ENCODE measurements at regions not wholly inside any gene's neighbourhood (a gene's known extent, or its start where the extent isn't known, plus 50 kb on each side); places are given as distances from the start of the nearest gene placed in this dataset.

DNA sequence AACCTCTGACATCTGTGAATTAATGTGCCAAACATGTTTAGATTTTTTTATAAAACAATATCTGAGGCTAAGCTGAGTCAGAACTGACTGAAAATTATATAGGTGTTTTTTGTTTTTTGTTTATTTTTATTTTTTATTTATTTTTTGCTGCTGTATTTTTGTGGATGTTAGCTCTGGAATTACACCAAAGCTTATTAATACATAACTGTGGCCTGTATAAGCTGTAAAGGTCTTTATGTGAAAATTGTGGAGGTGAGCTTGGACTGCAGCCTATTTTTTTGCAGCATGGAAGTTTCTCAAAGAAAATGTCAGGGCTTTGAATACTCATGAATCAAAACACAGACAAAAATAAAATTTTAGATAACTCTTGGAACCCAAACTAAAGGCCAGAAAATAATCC lies 199.8 kb downstream of the CHRM3 start:
- Histone ChIP-seq H3K9me2 (ENCODE audit: insufficient read depth) (no peaks in the 10 kb centered on the region), H3K4me2 (no peak overlapping the region), H2AFZ (no peak overlapping the region), H3K4me1 (ENCODE audit: insufficient read depth) (no peaks in the 10 kb centered on the region), H3K27me3 (ENCODE audit: insufficient read depth) (no peaks in the 10 kb centered on the region), H3K27ac (ENCODE audit: low read depth) (no peak overlapping the region), H3K4me3 (no peak overlapping the region), H4K20me1 (replicated peaks; ENCODE audit: insufficient read depth) (no peaks in the 10 kb centered on the region; the same call in 1 of the 2 replicates), H3K36me3 (ENCODE audit: insufficient read depth) (no peaks in the 10 kb centered on the region), H3K79me2 (replicated peaks; ENCODE audit: insufficient read depth) (no peaks in the 10 kb centered on the region), H3F3A (replicated peaks; ENCODE audit: low read depth) (no peaks in the 10 kb centered on the region)
- H3K36me3 Mint-ChIP-seq (ENCODE audit: low read depth), result no peaks in the 10 kb centered on the region
- no peak overlapping the region for H3K27ac Mint-ChIP-seq
- ATAC-seq, result no peak
- peaks cover 4% of the 10 kb centered on the region; the same call in 2 of the 3 replicates for H3K4me1 Mint-ChIP-seq
- H3K4me3 Mint-ChIP-seq, result no peak overlapping the region
- H3K9me3 Mint-ChIP-seq, result no peaks in the 10 kb centered on the region
- DNase-seq (ENCODE audit: low spot score), result no peak
- TF ChIP-seq, protein P1, sequence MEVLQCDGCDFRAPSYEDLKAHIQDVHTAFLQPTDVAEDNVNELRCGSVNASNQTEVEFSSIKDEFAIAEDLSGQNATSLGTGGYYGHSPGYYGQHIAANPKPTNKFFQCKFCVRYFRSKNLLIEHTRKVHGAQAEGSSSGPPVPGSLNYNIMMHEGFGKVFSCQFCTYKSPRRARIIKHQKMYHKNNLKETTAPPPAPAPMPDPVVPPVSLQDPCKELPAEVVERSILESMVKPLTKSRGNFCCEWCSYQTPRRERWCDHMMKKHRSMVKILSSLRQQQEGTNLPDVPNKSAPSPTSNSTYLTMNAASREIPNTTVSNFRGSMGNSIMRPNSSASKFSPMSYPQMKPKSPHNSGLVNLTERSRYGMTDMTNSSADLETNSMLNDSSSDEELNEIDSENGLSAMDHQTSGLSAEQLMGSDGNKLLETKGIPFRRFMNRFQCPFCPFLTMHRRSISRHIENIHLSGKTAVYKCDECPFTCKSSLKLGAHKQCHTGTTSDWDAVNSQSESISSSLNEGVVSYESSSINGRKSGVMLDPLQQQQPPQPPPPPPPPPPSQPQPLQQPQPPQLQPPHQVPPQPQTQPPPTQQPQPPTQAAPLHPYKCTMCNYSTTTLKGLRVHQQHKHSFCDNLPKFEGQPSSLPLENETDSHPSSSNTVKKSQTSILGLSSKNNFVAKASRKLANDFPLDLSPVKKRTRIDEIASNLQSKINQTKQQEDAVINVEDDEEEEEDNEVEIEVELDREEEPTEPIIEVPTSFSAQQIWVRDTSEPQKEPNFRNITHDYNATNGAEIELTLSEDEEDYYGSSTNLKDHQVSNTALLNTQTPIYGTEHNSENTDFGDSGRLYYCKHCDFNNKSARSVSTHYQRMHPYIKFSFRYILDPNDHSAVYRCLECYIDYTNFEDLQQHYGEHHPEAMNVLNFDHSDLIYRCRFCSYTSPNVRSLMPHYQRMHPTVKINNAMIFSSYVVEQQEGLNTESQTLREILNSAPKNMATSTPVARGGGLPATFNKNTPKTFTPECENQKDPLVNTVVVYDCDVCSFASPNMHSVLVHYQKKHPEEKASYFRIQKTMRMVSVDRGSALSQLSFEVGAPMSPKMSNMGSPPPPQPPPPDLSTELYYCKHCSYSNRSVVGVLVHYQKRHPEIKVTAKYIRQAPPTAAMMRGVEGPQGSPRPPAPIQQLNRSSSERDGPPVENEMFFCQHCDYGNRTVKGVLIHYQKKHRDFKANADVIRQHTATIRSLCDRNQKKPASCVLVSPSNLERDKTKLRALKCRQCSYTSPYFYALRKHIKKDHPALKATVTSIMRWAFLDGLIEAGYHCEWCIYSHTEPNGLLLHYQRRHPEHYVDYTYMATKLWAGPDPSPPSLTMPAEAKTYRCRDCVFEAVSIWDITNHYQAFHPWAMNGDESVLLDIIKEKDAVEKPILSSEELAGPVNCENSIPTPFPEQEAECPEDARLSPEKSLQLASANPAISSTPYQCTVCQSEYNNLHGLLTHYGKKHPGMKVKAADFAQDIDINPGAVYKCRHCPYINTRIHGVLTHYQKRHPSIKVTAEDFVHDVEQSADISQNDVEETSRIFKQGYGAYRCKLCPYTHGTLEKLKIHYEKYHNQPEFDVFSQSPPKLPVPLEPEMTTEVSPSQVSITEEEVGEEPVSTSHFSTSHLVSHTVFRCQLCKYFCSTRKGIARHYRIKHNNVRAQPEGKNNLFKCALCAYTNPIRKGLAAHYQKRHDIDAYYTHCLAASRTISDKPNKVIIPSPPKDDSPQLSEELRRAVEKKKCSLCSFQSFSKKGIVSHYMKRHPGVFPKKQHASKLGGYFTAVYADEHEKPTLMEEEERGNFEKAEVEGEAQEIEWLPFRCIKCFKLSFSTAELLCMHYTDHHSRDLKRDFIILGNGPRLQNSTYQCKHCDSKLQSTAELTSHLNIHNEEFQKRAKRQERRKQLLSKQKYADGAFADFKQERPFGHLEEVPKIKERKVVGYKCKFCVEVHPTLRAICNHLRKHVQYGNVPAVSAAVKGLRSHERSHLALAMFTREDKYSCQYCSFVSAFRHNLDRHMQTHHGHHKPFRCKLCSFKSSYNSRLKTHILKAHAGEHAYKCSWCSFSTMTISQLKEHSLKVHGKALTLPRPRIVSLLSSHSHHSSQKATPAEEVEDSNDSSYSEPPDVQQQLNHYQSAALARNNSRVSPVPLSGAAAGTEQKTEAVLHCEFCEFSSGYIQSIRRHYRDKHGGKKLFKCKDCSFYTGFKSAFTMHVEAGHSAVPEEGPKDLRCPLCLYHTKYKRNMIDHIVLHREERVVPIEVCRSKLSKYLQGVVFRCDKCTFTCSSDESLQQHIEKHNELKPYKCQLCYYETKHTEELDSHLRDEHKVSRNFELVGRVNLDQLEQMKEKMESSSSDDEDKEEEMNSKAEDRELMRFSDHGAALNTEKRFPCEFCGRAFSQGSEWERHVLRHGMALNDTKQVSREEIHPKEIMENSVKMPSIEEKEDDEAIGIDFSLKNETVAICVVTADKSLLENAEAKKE (CRISPR knock-in tag; IDR thresholded peaks at IDR 0.05), result no peak
- TF ChIP-seq JUNB (IDR thresholded peaks at IDR 0.05; ENCODE audit: unreplicated experiment) (no peak), ZNF114 (CRISPR knock-in tag; IDR thresholded peaks at IDR 0.05) (no peak), EZH2 (IDR thresholded peaks at IDR 0.05; ENCODE audit: low read depth, unreplicated experiment) (no peak), CREB1 (CRISPR knock-in tag; IDR thresholded peaks at IDR 0.05; ENCODE audit: low read depth) (no peak), EZH2phosphoT487 (IDR thresholded peaks at IDR 0.05; ENCODE audit: unreplicated experiment) (no peak), STAT1 (IDR thresholded peaks at IDR 0.05; ENCODE audit: unreplicated experiment) (no peak), POLR2AphosphoS5 (IDR thresholded peaks at IDR 0.05; ENCODE audit: low read depth) (no peak), NANOG (IDR thresholded peaks at IDR 0.05; ENCODE audit: borderline replicate concordance) (no peak), ZNF331 (CRISPR knock-in tag; IDR thresholded peaks at IDR 0.05; ENCODE audit: low read depth) (no peak)
- TF ChIP-seq, protein P2, sequence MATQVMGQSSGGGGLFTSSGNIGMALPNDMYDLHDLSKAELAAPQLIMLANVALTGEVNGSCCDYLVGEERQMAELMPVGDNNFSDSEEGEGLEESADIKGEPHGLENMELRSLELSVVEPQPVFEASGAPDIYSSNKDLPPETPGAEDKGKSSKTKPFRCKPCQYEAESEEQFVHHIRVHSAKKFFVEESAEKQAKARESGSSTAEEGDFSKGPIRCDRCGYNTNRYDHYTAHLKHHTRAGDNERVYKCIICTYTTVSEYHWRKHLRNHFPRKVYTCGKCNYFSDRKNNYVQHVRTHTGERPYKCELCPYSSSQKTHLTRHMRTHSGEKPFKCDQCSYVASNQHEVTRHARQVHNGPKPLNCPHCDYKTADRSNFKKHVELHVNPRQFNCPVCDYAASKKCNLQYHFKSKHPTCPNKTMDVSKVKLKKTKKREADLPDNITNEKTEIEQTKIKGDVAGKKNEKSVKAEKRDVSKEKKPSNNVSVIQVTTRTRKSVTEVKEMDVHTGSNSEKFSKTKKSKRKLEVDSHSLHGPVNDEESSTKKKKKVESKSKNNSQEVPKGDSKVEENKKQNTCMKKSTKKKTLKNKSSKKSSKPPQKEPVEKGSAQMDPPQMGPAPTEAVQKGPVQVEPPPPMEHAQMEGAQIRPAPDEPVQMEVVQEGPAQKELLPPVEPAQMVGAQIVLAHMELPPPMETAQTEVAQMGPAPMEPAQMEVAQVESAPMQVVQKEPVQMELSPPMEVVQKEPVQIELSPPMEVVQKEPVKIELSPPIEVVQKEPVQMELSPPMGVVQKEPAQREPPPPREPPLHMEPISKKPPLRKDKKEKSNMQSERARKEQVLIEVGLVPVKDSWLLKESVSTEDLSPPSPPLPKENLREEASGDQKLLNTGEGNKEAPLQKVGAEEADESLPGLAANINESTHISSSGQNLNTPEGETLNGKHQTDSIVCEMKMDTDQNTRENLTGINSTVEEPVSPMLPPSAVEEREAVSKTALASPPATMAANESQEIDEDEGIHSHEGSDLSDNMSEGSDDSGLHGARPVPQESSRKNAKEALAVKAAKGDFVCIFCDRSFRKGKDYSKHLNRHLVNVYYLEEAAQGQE (IDR thresholded peaks at IDR 0.05; ENCODE audit: unreplicated experiment), result no peak
- TF ChIP-seq, protein P3, sequence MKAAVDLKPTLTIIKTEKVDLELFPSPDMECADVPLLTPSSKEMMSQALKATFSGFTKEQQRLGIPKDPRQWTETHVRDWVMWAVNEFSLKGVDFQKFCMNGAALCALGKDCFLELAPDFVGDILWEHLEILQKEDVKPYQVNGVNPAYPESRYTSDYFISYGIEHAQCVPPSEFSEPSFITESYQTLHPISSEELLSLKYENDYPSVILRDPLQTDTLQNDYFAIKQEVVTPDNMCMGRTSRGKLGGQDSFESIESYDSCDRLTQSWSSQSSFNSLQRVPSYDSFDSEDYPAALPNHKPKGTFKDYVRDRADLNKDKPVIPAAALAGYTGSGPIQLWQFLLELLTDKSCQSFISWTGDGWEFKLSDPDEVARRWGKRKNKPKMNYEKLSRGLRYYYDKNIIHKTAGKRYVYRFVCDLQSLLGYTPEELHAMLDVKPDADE (IDR thresholded peaks at IDR 0.05), result no peak
- TF ChIP-seq, protein P4, sequence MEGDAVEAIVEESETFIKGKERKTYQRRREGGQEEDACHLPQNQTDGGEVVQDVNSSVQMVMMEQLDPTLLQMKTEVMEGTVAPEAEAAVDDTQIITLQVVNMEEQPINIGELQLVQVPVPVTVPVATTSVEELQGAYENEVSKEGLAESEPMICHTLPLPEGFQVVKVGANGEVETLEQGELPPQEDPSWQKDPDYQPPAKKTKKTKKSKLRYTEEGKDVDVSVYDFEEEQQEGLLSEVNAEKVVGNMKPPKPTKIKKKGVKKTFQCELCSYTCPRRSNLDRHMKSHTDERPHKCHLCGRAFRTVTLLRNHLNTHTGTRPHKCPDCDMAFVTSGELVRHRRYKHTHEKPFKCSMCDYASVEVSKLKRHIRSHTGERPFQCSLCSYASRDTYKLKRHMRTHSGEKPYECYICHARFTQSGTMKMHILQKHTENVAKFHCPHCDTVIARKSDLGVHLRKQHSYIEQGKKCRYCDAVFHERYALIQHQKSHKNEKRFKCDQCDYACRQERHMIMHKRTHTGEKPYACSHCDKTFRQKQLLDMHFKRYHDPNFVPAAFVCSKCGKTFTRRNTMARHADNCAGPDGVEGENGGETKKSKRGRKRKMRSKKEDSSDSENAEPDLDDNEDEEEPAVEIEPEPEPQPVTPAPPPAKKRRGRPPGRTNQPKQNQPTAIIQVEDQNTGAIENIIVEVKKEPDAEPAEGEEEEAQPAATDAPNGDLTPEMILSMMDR (conservative IDR thresholded peaks at IDR 0.05; ENCODE audit: low read depth in 2 of 2), result no peak
- no peaks in the 10 kb centered on the region for H3K27me3 Mint-ChIP-seq (ENCODE audit: insufficient read depth, low read depth, poor library complexity)

Measured in GM23338 (cell line).